Muscle of arm (tissue), 1 donor: ENCODE measurements at regions not wholly inside any gene's neighbourhood (a gene's known extent, or its start where the extent isn't known, plus 50 kb on each side); places are given as distances from the start of the nearest gene placed in this dataset.
"Not testable (repeated sequence)": the region's sequence is repeated elsewhere in the genome, so short reads cannot be mapped to it uniquely, and the experiment has no call there.

ENCODE experiments used
- DNase-seq: peaks from one replicate; pipeline ENCODE4 v3.0.0-alpha.2; 2013

DNA sequence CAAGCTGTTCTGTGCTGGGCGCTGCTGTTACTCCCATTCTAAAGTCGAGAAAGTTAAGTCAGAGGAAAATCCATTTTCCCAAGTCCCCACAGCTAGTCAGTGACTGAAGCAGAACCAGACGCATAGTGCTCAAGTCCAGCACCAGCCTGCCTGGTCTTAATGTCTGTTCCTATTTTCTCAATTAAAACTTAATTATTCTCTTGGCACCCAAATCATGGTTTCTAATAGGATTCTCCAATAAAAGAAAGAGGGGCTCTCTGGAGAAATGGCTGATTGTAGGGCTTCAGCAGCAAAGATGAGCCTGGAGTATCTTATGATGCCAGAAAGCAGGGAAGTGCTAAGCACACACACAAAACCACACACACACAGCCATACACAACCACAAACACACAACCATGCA is 531.0 kb upstream of the SALL3 start:
- no peak for DNase-seq

DNA sequence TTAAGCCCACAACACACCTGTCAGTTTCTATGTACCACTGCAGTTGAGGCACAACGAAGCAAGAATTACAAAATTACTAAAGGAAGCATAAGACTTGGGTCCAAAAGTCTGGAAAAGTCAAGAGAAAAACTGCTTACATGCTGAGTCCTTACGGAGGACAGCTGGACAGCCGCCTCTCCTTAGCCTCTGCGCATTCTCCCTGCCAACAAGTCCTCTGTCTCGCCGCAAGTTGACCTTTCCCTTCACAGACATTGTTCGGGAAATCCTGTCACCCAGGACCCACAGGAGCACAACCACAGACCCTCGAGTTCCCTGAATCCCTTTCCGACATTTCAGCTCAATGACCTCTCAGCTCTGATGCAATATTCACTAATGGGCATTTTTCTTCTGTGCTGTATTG is 525.4 kb upstream of the SALL3 start:
- no peak for DNase-seq

- DNase-seq: no peak
Measured at GRCh38 chr18:78455386-78455785, 524.2 kb upstream of the SALL3 start.

- DNase-seq: no peak
Measured at GRCh38 chr18:78457011-78457410, 522.6 kb upstream of the SALL3 start.

DNA sequence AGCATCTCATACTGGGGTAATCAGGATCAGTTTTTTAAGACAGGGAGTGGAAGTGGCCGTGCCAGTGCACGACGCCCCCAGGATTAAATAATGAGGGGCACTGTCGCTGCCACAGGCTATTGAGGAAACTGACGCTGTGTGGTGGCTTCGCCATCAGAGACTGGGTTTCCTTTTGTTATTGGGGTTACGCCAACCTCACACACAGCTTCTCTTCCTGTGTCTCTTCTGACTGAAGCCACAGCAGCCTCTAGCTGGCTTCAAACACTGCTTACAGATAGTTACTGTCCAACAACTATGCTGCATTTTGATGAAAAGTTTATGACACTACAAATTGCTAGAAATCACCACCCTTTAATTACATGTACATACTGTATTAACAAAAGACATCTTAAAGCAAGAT is 521.9 kb upstream of the SALL3 start:
- DNase-seq: no peak

DNA sequence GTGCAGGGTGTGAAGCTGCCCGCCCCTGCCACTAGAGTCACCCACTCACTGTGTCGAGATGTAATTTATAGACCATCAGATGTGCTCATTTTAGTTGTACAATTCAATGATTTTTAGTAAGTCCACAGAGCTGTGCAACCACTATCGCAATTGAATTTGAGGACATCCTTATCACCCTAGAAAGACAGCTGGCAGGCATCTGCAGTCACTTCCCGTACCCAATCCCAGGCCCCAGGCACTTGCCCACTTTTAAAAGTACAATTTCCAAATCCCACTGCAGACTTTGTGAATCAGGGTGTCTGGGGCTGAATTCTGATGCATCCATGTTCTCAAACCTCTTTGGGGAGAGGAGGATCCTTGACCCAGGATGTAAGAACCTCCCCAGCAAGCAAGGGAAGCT is 521.3 kb upstream of the SALL3 start:
- DNase-seq: no peak

- DNase-seq: no peak
Measured at GRCh38 chr18:78459668-78460067, 520.0 kb upstream of the SALL3 start.

- no peak for DNase-seq
Measured at GRCh38 chr18:78460558-78460957, 519.1 kb upstream of the SALL3 start.

DNA sequence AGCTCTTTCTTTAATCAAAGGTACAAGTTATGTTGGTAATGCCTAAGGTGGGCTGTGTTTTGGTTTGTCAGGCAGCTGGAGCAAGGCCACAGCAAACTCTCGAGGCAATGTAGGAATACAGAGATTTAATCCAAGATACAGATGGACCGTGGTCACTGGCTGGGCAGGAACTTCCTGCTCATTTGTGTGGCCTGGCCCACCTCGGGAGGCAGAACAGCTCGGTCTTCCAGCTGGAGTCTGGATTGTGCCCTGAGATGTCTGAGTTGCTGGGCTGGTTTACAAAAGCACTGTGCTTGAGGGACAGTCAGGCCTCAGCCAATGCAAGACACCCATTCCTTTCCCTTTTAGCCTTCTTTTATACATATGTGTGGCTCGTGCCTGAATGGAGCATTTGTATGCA is 506.1 kb upstream of the SALL3 start:
- DNase-seq: no peak

DNA sequence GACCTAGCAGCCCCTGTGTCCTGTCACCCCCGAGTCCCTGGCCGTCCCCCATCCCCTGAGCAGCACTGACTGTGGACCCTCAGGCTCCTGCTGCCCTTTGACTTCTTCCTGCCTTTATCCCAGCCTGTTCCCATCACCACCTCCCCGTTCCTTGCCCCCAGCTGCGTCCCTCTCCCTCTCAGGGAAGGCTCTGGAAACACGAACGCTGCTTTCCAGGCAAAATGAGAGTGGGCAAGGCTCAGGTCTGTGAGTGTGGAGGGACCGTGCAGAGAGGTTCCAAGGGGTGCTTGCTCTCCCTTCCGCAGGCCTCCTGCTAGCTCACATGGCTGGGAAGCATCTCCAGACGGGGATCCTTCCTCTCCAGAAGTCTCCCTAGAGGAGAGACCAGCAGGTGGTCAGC is 501.8 kb upstream of the SALL3 start:
- no peak for DNase-seq

- DNase-seq: no peak
Measured at GRCh38 chr18:78479443-78479842, 500.2 kb upstream of the SALL3 start.

GRCh38 chr18:78480262-78481054 is 499.2 kb upstream of the SALL3 start:
- no peak for DNase-seq

DNA sequence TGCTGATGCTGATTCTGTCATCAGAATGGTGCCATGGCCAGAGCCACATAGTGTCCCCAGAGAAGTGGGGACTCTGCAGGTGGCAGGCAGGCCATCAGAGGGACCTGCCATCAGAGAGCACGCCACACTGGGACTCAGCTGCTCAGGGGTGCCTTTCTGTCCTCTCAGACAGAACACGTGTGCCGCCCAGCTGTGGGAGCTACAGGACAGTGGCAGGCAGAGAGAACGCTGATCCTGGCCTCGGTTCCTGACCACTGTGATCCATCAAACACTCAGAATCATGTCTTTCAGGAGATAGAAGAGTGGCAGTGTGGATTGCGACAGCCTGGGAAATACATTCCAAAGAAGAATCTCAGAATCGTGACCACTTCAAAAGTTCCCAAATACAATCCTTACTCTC is 497.2 kb upstream of the SALL3 start:
- DNase-seq: no peak

DNA sequence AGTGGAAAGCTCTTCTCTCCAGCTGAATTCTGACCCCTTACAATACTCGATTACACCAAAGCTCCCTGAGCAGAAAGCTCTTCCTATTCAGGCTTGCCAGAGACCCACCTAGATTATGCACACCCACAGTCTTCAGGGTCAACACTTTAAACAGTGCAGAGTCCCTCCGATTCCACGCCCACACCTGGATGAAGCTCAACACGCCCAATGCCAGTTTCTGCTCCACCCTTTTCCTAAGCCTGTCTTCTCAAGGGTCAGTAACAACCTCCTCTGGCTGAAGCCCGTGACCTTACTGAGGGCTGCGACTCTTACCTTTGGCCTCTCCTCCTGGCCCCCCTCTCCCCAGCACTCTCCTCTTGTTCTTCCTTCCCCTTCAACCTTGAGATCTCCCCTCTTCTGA is 492.0 kb upstream of the SALL3 start:
- no peak for DNase-seq

DNA sequence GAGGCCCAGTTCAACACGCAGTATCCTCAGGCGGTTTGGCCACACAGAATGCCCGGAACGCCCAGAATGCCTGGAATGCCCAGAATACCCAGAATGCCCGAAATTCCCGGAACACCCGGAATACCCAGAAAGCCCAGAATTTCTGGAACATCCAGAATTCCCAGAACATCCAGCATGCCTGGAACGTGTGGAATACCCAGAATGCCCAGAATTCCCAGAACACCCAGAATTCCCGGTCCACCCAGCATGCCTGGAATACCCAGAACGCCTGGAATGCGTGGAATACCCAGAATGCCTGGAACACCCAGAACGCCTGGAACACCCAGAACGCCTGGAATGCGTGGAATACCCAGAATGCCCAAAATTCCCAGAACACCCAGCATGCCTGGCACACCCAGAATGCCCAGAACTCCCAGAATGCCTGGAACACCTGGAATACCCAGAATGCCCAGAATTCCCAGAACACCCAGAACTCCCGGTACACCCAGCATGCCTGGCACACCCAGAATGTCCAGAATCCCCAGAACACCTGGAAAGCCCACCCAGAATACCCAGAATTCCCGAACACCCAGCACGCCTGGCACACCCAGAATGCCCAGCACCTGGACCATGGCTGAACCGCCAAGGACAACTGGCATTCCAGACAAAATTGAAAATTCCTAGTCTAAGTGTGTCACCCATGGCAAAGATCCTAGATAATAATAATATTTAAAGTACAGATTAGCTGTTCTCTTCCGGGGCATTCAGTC is 487.4 kb upstream of the SALL3 start:
- no peak for DNase-seq

- DNase-seq: no peak
Measured at GRCh38 chr18:78492813-78493371, 486.7 kb upstream of the SALL3 start.

DNA sequence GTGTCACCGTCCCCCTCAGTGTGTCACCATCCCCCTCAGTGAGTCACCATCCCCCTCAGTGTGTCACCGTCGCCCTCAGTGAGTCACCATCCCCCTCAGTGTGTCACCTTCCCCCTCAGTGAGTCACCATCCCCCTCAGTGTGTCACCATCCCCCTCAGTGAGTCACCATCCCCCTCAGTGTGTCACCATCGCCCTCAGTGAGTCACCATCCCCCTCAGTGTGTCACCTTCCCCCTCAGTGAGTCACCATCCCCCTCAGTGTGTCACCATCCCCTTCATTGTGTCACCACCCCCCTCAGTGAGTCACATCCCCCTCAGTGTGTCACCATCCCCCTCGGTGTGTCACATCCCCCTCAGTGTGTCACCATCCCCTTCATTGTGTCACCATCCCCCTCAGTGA is 486.1 kb upstream of the SALL3 start:
- not testable (repeated sequence) for DNase-seq

GRCh38 chr18:78494204-78495085 is 485.2 kb upstream of the SALL3 start:
- no peak for DNase-seq

- DNase-seq: no peak
Measured at GRCh38 chr18:78495550-78495949, 484.1 kb upstream of the SALL3 start.

DNA sequence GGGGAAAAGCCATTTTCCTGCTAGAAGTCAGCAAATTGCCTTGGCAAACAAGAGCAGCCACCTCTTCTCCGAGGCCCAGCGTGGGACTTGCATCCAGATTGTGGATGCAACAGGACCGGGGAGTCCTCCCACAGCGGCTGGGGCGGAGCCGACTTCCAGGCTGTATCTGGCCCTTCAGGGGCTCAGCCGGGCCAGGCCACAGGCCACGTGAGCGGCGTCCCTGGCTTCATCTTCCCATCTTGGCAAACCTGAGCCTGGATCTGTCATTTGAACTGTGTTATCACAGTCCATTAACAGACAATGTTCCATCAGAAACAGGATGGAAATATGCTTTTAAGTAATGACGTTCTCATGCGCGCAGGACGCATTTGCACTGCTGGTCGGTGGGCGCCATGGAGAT is 483.5 kb upstream of the SALL3 start:
- no peak for DNase-seq

GRCh38 chr18:78497641-78498040 is 482.0 kb upstream of the SALL3 start:
- DNase-seq: no peak

DNA sequence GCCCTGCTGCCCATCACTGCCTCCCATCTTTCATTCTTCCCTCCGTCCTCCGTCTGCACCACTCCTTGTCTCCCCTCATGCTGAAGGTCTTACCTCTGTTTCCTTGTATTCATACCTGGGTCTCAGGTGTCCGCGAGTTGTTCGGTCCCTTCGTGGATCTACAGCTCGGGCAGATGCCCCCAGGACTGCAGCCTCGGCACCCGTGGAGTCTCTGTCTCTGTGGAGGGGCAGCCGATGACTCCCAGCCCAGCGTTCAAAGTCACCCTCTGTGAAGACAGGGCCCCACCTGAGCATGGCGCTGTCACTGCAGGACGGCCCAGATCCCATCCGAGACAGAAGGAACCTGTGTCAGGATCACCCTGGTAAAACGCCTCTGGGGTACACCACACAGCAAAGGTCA is 480.0 kb upstream of the SALL3 start:
- DNase-seq: no peak
